SH-SY5Y (cell line): ENCODE measurements at regions not wholly inside any gene's neighbourhood (a gene's known extent, or its start where the extent isn't known, plus 50 kb on each side); places are given as distances from the start of the nearest gene placed in this dataset.

Experiments
- GATA2 ChIP-seq: IDR thresholded peaks from 2 replicates; pipeline ENCODE4 v1.6.1; 2011; ENCODE audit warnings: mild to moderate bottlenecking, low read depth, low read length
- GATA3 ChIP-seq: IDR thresholded peaks from 2 replicates; pipeline ENCODE4 v1.6.1; 2011; ENCODE audit warnings: low read depth, mild to moderate bottlenecking, low read length, moderate library complexity

DNA sequence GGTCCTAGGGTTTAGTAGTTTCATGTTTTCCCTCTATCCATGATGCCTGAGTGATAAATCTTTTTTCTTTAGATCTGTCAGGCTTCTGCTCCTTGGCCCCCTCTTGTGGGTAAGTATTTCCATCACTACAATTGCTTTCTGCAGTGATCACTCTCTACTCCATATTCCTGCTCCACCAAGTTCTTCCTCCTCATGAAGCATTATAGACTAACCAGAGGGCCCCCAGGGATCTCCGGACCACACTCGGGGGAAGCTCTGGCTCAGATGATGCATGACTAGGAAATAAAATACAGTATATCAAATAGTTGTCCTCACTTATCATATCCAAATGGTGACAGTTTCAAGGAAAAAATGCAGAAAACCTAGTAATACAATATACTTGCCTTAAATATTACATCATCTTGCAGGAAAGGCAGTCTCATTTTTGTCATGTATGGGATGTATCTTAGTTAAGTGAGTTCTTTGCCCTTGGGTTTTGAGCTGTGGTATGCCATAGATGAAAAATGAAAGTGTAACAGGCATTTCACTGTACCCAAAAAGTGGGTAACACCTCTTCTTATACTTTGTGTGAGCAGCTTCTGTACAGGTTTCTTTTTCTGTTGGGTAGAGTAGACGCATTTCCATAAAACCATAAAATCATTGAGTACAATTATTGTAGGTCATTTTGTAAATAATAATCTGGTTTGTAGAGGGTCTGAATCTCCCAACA, 200.9 kb upstream of the EYA4 start:
- TF ChIP-seq GATA2 (no peak), GATA3 (no peak)
